ENCODE measurements at regions not wholly inside any gene's neighbourhood (a gene's known extent, or its start where the extent isn't known, plus 50 kb on each side); places are given as distances from the start of the nearest gene placed in this dataset.

DNA sequence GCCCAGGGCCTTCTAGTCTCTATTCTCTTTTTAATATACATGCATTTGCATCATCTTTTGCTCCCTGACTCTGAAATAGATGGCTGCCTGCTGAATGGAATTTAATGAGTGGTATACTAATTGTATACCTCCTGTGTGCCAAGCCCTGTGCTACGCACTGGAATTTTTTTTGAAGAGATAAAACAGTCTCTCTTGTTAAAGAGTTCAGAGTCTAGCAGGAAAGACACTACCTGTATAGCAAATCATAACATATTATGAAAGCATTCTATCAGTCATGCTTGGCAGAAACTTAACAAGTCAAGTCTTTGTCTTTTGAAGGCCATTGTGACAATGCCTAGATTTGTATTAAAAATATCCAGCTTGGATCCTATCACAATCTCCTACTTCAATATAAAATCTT, 63.7 kb upstream of the SESN3 start:
- no peak for TF ChIP-seq CEBPB (IDR thresholded peaks at IDR 0.05)
- TF ChIP-seq, protein P1, sequence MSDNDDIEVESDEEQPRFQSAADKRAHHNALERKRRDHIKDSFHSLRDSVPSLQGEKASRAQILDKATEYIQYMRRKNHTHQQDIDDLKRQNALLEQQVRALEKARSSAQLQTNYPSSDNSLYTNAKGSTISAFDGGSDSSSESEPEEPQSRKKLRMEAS (IDR thresholded peaks at IDR 0.05) = no peak
